Spleen (tissue), 7 donors: ENCODE measurements at regions not wholly inside any gene's neighbourhood (a gene's known extent, or its start where the extent isn't known, plus 50 kb on each side); places are given as distances from the start of the nearest gene placed in this dataset.

Experiments used
- POLR2A ChIP-seq, 3 donors: fragments of 450-650 bp; IDR thresholded peaks; one replicate each; pipeline ENCODE4 v1.5.1; 2017; ENCODE audit warnings: antibody characterized with exemption in 3 of 3, mild to moderate bottlenecking in 1 of 3
- POLR2AphosphoS5 ChIP-seq, 3 donors: sonication (generic); formaldehyde crosslinking; IDR thresholded peaks; one replicate each; pipeline ENCODE4 v1.5.1; 2017; ENCODE audit warnings: antibody characterized with exemption in 3 of 3
- TF ChIP-seq, protein P1 (sequence below), 11 experiments: fragments of 200-600 bp in 7 of 11; fragments of 450-650 bp in 4 of 11; sonication (generic) in 4 of 11; IDR thresholded peaks in 8 of 11; conservative IDR thresholded peaks in 3 of 11; 1 replicate in 7 of 11; 2 replicates in 4 of 11; pipeline versions ENCODE4 v1.4.0 to v1.8.0; 2016 to 2021; ENCODE audit warnings: antibody characterized with exemption in 11 of 11, inconsistent platforms in 4 of 11, mild to moderate bottlenecking in 1 of 11
- donor health status: DM: no; HTN: no; CAD: no; lungs with moderate emphysema.
- donor health status: DM: no; HTN: no; CAD: no.
- donor health status: DM: no; HTN: no; CAD: no.

DNA sequence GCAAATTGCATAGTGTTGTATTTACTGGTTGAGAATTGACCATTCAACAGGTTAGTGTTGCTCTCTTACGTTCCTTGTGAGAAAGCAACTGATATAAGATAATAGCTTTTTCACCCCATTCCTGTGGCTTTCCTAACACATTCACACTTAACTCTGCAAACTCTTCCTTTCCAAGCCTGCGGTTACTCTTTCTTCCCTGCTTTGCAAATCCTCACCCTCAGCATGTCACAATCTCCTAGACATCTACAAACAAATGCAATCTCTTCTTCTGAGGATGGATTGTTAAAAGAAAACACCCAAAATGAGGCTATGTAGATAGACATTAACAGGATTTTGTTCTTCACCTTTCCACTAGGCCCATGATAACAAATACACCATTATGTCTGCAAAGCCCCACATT lies 771.7 kb upstream of the PCDH7 start:
- TF ChIP-seq POLR2A (IDR thresholded peaks at IDR 0.05) (no peak), POLR2AphosphoS5 (IDR thresholded peaks at IDR 0.05) (no peak)
- TF ChIP-seq, protein P1, sequence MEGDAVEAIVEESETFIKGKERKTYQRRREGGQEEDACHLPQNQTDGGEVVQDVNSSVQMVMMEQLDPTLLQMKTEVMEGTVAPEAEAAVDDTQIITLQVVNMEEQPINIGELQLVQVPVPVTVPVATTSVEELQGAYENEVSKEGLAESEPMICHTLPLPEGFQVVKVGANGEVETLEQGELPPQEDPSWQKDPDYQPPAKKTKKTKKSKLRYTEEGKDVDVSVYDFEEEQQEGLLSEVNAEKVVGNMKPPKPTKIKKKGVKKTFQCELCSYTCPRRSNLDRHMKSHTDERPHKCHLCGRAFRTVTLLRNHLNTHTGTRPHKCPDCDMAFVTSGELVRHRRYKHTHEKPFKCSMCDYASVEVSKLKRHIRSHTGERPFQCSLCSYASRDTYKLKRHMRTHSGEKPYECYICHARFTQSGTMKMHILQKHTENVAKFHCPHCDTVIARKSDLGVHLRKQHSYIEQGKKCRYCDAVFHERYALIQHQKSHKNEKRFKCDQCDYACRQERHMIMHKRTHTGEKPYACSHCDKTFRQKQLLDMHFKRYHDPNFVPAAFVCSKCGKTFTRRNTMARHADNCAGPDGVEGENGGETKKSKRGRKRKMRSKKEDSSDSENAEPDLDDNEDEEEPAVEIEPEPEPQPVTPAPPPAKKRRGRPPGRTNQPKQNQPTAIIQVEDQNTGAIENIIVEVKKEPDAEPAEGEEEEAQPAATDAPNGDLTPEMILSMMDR (IDR thresholded peaks at IDR 0.05 in 8 of 11, conservative IDR thresholded peaks at IDR 0.05 in 3 of 11), result no peak
